Vagina (tissue), 2 donors: ENCODE measurements at regions not wholly inside any gene's neighbourhood (a gene's known extent, or its start where the extent isn't known, plus 50 kb on each side); places are given as distances from the start of the nearest gene placed in this dataset.
"Not testable (repeated sequence)": the region's sequence is repeated elsewhere in the genome, so short reads cannot be mapped to it uniquely, and the experiment has no call there.

Source experiments
- DNase-seq, 2 donors: peaks; one replicate each; pipeline ENCODE4 v3.0.0-alpha.2; 2017; ENCODE audit errors: extremely low spot score in 2 of 2
- H3K27ac ChIP-seq: fragments of 200-600 bp; sonication (generic); one replicate; pipeline ENCODE4 v1.5.1; 2019
- H3K27me3 ChIP-seq: fragments of 200-600 bp; sonication (generic); one replicate; pipeline ENCODE4 v1.5.1; 2019
- H3K36me3 ChIP-seq, 2 donors: fragments of 200-600 bp; sonication (generic); one replicate each; pipeline ENCODE4 v1.5.1; 2017 to 2019
- H3K4me1 ChIP-seq: fragments of 200-600 bp; sonication (generic); one replicate; pipeline ENCODE4 v1.5.1; 2019
- H3K4me3 ChIP-seq, 2 donors: fragments of 200-600 bp; sonication (generic); 1 replicate in 1 of 2; 2 replicates in 1 of 2; pipeline ENCODE4 v1.5.1; 2016 to 2019
- H3K9me3 ChIP-seq: fragments of 200-600 bp; sonication (generic); one replicate; pipeline ENCODE4 v1.5.1; 2019
- POLR2A ChIP-seq, 2 donors: fragments of 450-650 bp; IDR thresholded peaks; one replicate each; pipeline ENCODE4 v1.6.1; 2017; ENCODE audit warnings: antibody characterized with exemption in 2 of 2, mild to moderate bottlenecking in 2 of 2, moderate library complexity in 2 of 2
- POLR2AphosphoS5 ChIP-seq, 2 donors: sonication (generic); formaldehyde crosslinking; IDR thresholded peaks; one replicate each; pipeline ENCODE4 v1.9.0; 2017; ENCODE audit warnings: antibody characterized with exemption in 2 of 2, mild to moderate bottlenecking in 2 of 2, low read depth in 1 of 2; ENCODE audit not compliant: insufficient read depth in 1 of 2
- intact Hi-C: fragments of 100-400 bp; cut with DNase I; formaldehyde crosslinking; loops from one replicate; pipeline ENCODE4 v1.15.1; 2023
- TF ChIP-seq, protein P1 (sequence below), 3 experiments: fragments of 450-650 bp in 2 of 3; fragments of 200-600 bp in 1 of 3; sonication (generic) in 1 of 3; IDR thresholded peaks; one replicate each; pipeline ENCODE4 v1.5.1; 2017 to 2019; ENCODE audit warnings: antibody characterized with exemption in 3 of 3, mild to moderate bottlenecking in 2 of 3, moderate library complexity in 2 of 3

DNA sequence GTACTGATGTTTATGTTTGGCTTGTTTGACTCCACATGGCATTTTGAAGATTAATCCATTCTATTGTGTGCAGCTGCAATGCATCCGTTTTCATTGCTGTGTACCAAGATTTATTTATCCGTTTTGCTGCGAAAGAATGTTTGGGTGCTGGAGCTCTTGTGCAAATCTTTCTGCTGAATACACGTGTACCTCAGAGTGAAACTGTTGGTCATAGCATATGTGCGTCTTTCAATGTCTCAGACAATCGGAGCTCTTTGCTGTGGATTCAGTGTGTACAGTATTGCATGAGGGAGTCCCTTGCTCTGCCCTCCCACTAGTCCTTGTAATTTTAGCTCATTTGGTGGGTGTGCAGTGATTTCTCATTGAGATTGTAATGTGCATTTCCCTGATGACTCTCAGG lies 545.4 kb downstream of the TBC1D22A start:
- H3K4me3 ChIP-seq, result no peak overlapping the region
- peak; percentile 25 to 37 for DNase-seq
- no peaks in the 10 kb centered on the region for H3K27me3 ChIP-seq
- peaks cover 8% of the 10 kb centered on the region for H3K4me1 ChIP-seq
- no peak overlapping the region for H3K27ac ChIP-seq
- intact Hi-C loops, result no loop called here
- H3K9me3 ChIP-seq, result no peaks in the 10 kb centered on the region
- TF ChIP-seq, protein P1, sequence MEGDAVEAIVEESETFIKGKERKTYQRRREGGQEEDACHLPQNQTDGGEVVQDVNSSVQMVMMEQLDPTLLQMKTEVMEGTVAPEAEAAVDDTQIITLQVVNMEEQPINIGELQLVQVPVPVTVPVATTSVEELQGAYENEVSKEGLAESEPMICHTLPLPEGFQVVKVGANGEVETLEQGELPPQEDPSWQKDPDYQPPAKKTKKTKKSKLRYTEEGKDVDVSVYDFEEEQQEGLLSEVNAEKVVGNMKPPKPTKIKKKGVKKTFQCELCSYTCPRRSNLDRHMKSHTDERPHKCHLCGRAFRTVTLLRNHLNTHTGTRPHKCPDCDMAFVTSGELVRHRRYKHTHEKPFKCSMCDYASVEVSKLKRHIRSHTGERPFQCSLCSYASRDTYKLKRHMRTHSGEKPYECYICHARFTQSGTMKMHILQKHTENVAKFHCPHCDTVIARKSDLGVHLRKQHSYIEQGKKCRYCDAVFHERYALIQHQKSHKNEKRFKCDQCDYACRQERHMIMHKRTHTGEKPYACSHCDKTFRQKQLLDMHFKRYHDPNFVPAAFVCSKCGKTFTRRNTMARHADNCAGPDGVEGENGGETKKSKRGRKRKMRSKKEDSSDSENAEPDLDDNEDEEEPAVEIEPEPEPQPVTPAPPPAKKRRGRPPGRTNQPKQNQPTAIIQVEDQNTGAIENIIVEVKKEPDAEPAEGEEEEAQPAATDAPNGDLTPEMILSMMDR (IDR thresholded peaks at IDR 0.05), result no peak
- no peak for TF ChIP-seq POLR2AphosphoS5 (IDR thresholded peaks at IDR 0.05; ENCODE audit: insufficient read depth in 1 of 2, low read depth in 1 of 2)
- TF ChIP-seq POLR2A (IDR thresholded peaks at IDR 0.05), result no peak
- H3K36me3 ChIP-seq, result no peaks in the 10 kb centered on the region

- TF ChIP-seq POLR2AphosphoS5 (IDR thresholded peaks at IDR 0.05; ENCODE audit: insufficient read depth in 1 of 2, low read depth in 1 of 2) (no peak), POLR2A (IDR thresholded peaks at IDR 0.05) (no peak)
- TF ChIP-seq, protein P1 (IDR thresholded peaks at IDR 0.05), result no peak
- intact Hi-C loops, result no loop called here
- peak; percentile 37 to 42 for DNase-seq
- no peaks in the 10 kb centered on the region for H3K36me3 ChIP-seq
- no peaks in the 10 kb centered on the region for H3K27me3 ChIP-seq
- no peak overlapping the region for H3K4me3 ChIP-seq
- H3K27ac ChIP-seq, result no peak overlapping the region
- no peaks in the 10 kb centered on the region for H3K9me3 ChIP-seq
- peaks cover 8% of the 10 kb centered on the region for H3K4me1 ChIP-seq
These were observed 544.9 kb downstream of the TBC1D22A start for GRCh38 chr22:47307326-47307725.

GRCh38 chr22:47304854-47305253 lies 542.4 kb downstream of the TBC1D22A start:
- no peak for TF ChIP-seq POLR2A (IDR thresholded peaks at IDR 0.05)
- no peak for TF ChIP-seq POLR2AphosphoS5 (IDR thresholded peaks at IDR 0.05; ENCODE audit: insufficient read depth in 1 of 2, low read depth in 1 of 2)
- TF ChIP-seq, protein P1 (IDR thresholded peaks at IDR 0.05), result no peak

GRCh38 chr22:47304191-47304831 lies 541.9 kb downstream of the TBC1D22A start:
- H3K4me3 ChIP-seq, result no peak overlapping the region
- peak; percentile 69 to 92 for DNase-seq
- intact Hi-C loops, result no loop called here
- TF ChIP-seq, protein P1 (IDR thresholded peaks at IDR 0.05), result no peak
- H3K27me3 ChIP-seq, result no peaks in the 10 kb centered on the region
- no peaks in the 10 kb centered on the region for H3K9me3 ChIP-seq
- no peak overlapping the region for H3K27ac ChIP-seq
- no peaks in the 10 kb centered on the region for H3K36me3 ChIP-seq
- peaks cover 6% of the 10 kb centered on the region for H3K4me1 ChIP-seq

More at GRCh38 chr22:47304854-47305253, 542.4 kb downstream of the TBC1D22A start:
- peak; percentile 31 to 42 for DNase-seq
- Histone ChIP-seq H3K4me3 (no peak overlapping the region), H3K9me3 (no peaks in the 10 kb centered on the region), H3K4me1 (peaks cover 8% of the 10 kb centered on the region), H3K36me3 (no peaks in the 10 kb centered on the region), H3K27me3 (no peaks in the 10 kb centered on the region), H3K27ac (no peak overlapping the region)
- intact Hi-C loops, result no loop called here

GRCh38 chr22:47303161-47303890 lies 540.9 kb downstream of the TBC1D22A start:
- Histone ChIP-seq H3K36me3 (no peaks in the 10 kb centered on the region), H3K4me3 (no peak overlapping the region), H3K4me1 (no peaks in the 10 kb centered on the region), H3K27me3 (no peaks in the 10 kb centered on the region), H3K27ac (no peak overlapping the region), H3K9me3 (no peaks in the 10 kb centered on the region)
- peak; percentile 77 to 91 for DNase-seq
- intact Hi-C loops, result no loop called here
- TF ChIP-seq, protein P1 (IDR thresholded peaks at IDR 0.05), result no peak
- TF ChIP-seq POLR2AphosphoS5 (IDR thresholded peaks at IDR 0.05; ENCODE audit: insufficient read depth in 1 of 2, low read depth in 1 of 2), result no peak
- TF ChIP-seq POLR2A (IDR thresholded peaks at IDR 0.05), result no peak

DNA sequence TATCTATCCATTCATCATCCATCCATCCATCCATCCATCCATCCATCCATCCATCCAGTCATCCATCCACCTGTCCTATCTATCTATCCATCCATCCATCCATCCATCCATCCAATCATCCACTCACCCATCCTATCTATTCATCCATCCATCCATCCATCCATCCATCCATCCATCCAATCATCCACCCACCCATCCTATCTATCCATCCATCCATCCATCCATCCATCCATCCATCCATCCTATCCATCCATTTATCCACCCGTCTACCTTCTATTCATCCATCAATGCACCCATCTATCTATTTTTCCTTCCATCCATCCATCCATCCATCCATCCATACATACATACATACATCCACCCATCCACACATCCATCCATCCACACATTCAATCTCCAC lies 540.1 kb downstream of the TBC1D22A start:
- H3K4me3 ChIP-seq, H3K9me3 ChIP-seq, H3K27me3 ChIP-seq, H3K36me3 ChIP-seq, H3K27ac ChIP-seq, H3K4me1 ChIP-seq, intact Hi-C loops: not testable (repeated sequence)
- peak in 1 of 2 donors; percentile 9 for DNase-seq
